GM12878 (cell line): ENCODE measurements at regions not wholly inside any gene's neighbourhood (a gene's known extent, or its start where the extent isn't known, plus 50 kb on each side); places are given as distances from the start of the nearest gene placed in this dataset.

Experiments used
- ATAC-seq: fragments of 200-7000 bp; cut with Tn5 transposase; 3 replicates; pipeline ENCODE4 v1.9.1; 2020; ENCODE audit warnings: mild to moderate bottlenecking, moderate library complexity
- BruUV-seq: library from RNA; stranded (reverse); fragments of 400-500 nt; replicated peaks from 2 replicates; lab custom pipeline; 2021; lab: Mats Ljungman, UMichigan
- CTCF ChIA-PET: fragments of 300-600 bp; sonication (Branson Sonifier 250); formaldehyde crosslinking; extraction: SDS; loops from one replicate; lab custom pipeline; 2021; ENCODE audit warnings: inconsistent platforms; lab: Yijun Ruan, JAX
- POLR2A ChIA-PET: fragments of 350-600 bp; formaldehyde crosslinking; extraction: SDS; loops from one replicate; lab custom pipeline; 2021; ENCODE audit warnings: inconsistent platforms; lab: Charles Lee
- RAD21 ChIA-PET: fragments of 300-600 bp; sonication (Branson Sonifier 250); formaldehyde crosslinking; loops from one replicate; lab custom pipeline; 2023; ENCODE audit warnings: antibody characterized with exemption; ENCODE audit not compliant: unreplicated experiment; lab: Charles Lee
- SMC1A ChIA-PET: fragments of 300-600 bp; sonication (Branson Sonifier 250); formaldehyde crosslinking; loops from one replicate; lab custom pipeline; 2023; ENCODE audit not compliant: unreplicated experiment, uncharacterized antibody; lab: Charles Lee
- DNase-seq: peaks from one replicate; pipeline ENCODE4 v3.0.0-alpha.2; 2011; ENCODE audit warnings: low read depth, low spot score
- FAIRE-seq: peaks from 3 replicates; lab custom pipeline; 2011; peaks lifted over from hg19 to GRCh38; lab: Jason Lieb, UNC
- H2AFZ ChIP-seq: 2 replicates; pipeline ENCODE4 v1.6.0; 2011; ENCODE audit warnings: low read depth, low read length, control low read depth; ENCODE audit not compliant: control insufficient read depth
- H3K27ac ChIP-seq: 2 replicates; pipeline ENCODE4 v1.5.1; 2011; ENCODE audit warnings: control low read depth; ENCODE audit not compliant: control insufficient read depth, insufficient read depth
- H3K27me3 ChIP-seq, 2 experiments: replicated peaks in 1 of 2; 2 replicates each; pipeline versions ENCODE4 v1.6.0 to v1.6.1; 2011; ENCODE audit warnings: low read length in 1 of 2; ENCODE audit not compliant: control insufficient read depth in 2 of 2, insufficient read depth in 2 of 2
- H3K36me3 ChIP-seq, 2 experiments: 2 replicates each; pipeline ENCODE4 v1.5.1; 2011; ENCODE audit warnings: low read length in 1 of 2; ENCODE audit not compliant: control insufficient read depth in 2 of 2, insufficient read depth in 2 of 2
- H3K4me1 ChIP-seq: 2 replicates; pipeline ENCODE4 v1.6.1; 2011; ENCODE audit warnings: mild to moderate bottlenecking, low read length, moderate library complexity, mixed read lengths; ENCODE audit not compliant: control insufficient read depth, insufficient read depth
- H3K4me2 ChIP-seq: 2 replicates; pipeline ENCODE4 v1.6.0; 2011; ENCODE audit warnings: control low read depth; ENCODE audit not compliant: control insufficient read depth, insufficient read depth
- H3K4me3 ChIP-seq: fragments of 200-600 bp; sonication (generic); 2 replicates; pipeline ENCODE4 v1.5.1; 2016
- H3K79me2 ChIP-seq: 2 replicates; pipeline ENCODE4 v1.6.0; 2011; ENCODE audit warnings: low read length; ENCODE audit not compliant: control insufficient read depth, insufficient read depth
- H3K9ac ChIP-seq: 2 replicates; pipeline ENCODE4 v1.8.0; 2011; ENCODE audit warnings: low read length, control low read depth, mixed read lengths; ENCODE audit not compliant: control insufficient read depth, insufficient read depth
- H3K9me3 ChIP-seq: replicated peaks from 3 replicates; pipeline ENCODE4 v1.5.1; 2011; ENCODE audit warnings: mild to moderate bottlenecking, low read length; ENCODE audit not compliant: control insufficient read depth, insufficient read depth
- H4K20me1 ChIP-seq: 2 replicates; pipeline ENCODE4 v1.6.0; 2011; ENCODE audit not compliant: control insufficient read depth, insufficient read depth
- CHD2 ChIP-seq: IDR thresholded peaks from 2 replicates; pipeline ENCODE4 v1.6.1; 2011; ENCODE audit warnings: low read depth, low read length, improper control_type of control experiment, borderline replicate concordance
- CREM ChIP-seq: IDR thresholded peaks from 2 replicates; pipeline ENCODE4 v1.6.1; 2014; ENCODE audit warnings: antibody characterized with exemption, low read depth
- HSF1 ChIP-seq: fragments of 150-350 bp; IDR thresholded peaks from 2 replicates; pipeline ENCODE4 v1.6.1; 2014; ENCODE audit warnings: mild to moderate bottlenecking, low read depth, low read length
- JUND ChIP-seq: IDR thresholded peaks from 2 replicates; pipeline ENCODE4 v1.6.1; 2012; ENCODE audit warnings: low read depth, mild to moderate bottlenecking, low read length, improper control_type of control experiment, moderate library complexity
- NBN ChIP-seq: fragments of 450-650 bp; IDR thresholded peaks from 2 replicates; pipeline ENCODE4 v1.6.1; 2016
- NFYB ChIP-seq: IDR thresholded peaks from 2 replicates; pipeline ENCODE4 v1.6.1; 2011; ENCODE audit warnings: low read depth, mild to moderate bottlenecking, low read length, improper control_type of control experiment, moderate library complexity; ENCODE audit not compliant: insufficient read depth
- PKNOX1 ChIP-seq: fragments of 450-650 bp; IDR thresholded peaks from 2 replicates; pipeline ENCODE4 v1.6.1; 2016; ENCODE audit warnings: mild to moderate bottlenecking
- POLR2AphosphoS2 ChIP-seq: IDR thresholded peaks from 2 replicates; pipeline ENCODE4 v1.6.1; 2011; ENCODE audit warnings: low read depth, mild to moderate bottlenecking, low read length, improper control_type of control experiment, moderate library complexity
- RCOR1 ChIP-seq: conservative IDR thresholded peaks from 2 replicates; pipeline ENCODE4 v1.6.1; 2012; ENCODE audit warnings: low read depth, low read length, improper control_type of control experiment
- RELB ChIP-seq: fragments of 450-650 bp; IDR thresholded peaks from 2 replicates; pipeline ENCODE4 v1.6.1; 2017; ENCODE audit warnings: low read depth, mild to moderate bottlenecking, moderate library complexity
- REST ChIP-seq: IDR thresholded peaks from 2 replicates; pipeline ENCODE4 v1.6.1; 2012; ENCODE audit warnings: mild to moderate bottlenecking, low read depth, low read length
- SMAD1 ChIP-seq: fragments of 450-650 bp; IDR thresholded peaks from 2 replicates; pipeline ENCODE4 v1.6.1; 2018; ENCODE audit warnings: mild to moderate bottlenecking, low read depth; ENCODE audit not compliant: partially characterized antibody
- STAT3 ChIP-seq: IDR thresholded peaks from 2 replicates; pipeline ENCODE4 v1.6.1; 2011; ENCODE audit warnings: low read depth, low read length, improper control_type of control experiment
- TCF3 ChIP-seq: IDR thresholded peaks from 2 replicates; pipeline ENCODE4 v1.6.1; 2012; ENCODE audit warnings: low read depth, mild to moderate bottlenecking, low read length, borderline replicate concordance; ENCODE audit not compliant: insufficient read depth
- YBX1 ChIP-seq: fragments of 450-650 bp; IDR thresholded peaks from 2 replicates; pipeline ENCODE4 v1.6.1; 2016; ENCODE audit warnings: antibody characterized with exemption
- WGBS: methylation state at CpG from one replicate; pipeline ENCODE4 v1.1.6; 2016; ENCODE audit warnings: low lambda C conversion rate; ENCODE audit not compliant: insufficient replicate concordance, insufficient coverage; ENCODE audit errors: missing lambda C conversion rate; 5-methylcytosine and 5-hydroxymethylcytosine counted together
- in situ Hi-C: fragments of 300-500 bp; cut with MboI; formaldehyde crosslinking; loops from 9 replicates; pipeline ENCODE4 v1.14.3; 2018; ENCODE audit warnings: mixed read lengths
- intact Hi-C: fragments of 100-400 bp; cut with micrococcal nuclease; formaldehyde crosslinking; loops from one replicate; pipeline ENCODE4 v1.14.2; 2022; ENCODE audit not compliant: unreplicated experiment

- in situ Hi-C loops (no loop called here), intact Hi-C loops (no loop called here)
- H4K20me1 ChIP-seq, result no peaks in the 10 kb centered on the region
- no peaks in the 10 kb centered on the region for H3K79me2 ChIP-seq
- no peaks in the 10 kb centered on the region for H3K36me3 ChIP-seq
- BruUV-seq, result no TSS peak
- RAD21 ChIA-PET, result interaction anchor here (1.4 kb wide), 1 partner anchor 48 kb away, joined by 3 read pairs; no protein-coding TSS in a partner anchor
- H3K9ac ChIP-seq, result no peak overlapping the region
- ATAC-seq (no peak), FAIRE-seq (no peak), DNase-seq (no peak)
- CTCF ChIA-PET, result interaction anchor here (1.0 to 1.4 kb wide), 3 partner anchors 14 to 48 kb away, joined by 3 to 6 read pairs (median 4); no protein-coding TSS in a partner anchor
- 16% methylated on average over 2 of the region's 2 CpGs for WGBS
- H3K4me1 ChIP-seq, result no peaks in the 10 kb centered on the region
- TF ChIP-seq CREM (no peak), POLR2AphosphoS2 (no peak), YBX1 (no peak), TCF3 (no peak), PKNOX1 (no peak), JUND (no peak), REST (no peak), RCOR1 (no peak), STAT3 (no peak), HSF1 (no peak), NFYB (no peak), RELB (no peak), NBN (no peak), CHD2 (no peak), SMAD1 (no peak)
- POLR2A ChIA-PET, result no interaction called here
- H3K27ac ChIP-seq, result no peak overlapping the region
- no peak overlapping the region for H3K4me2 ChIP-seq
- no peaks in the 10 kb centered on the region for H3K9me3 ChIP-seq
- H3K27me3 ChIP-seq, result no peaks in the 10 kb centered on the region
- SMC1A ChIA-PET, result no interaction called here
- no peak overlapping the region for H3K4me3 ChIP-seq
- no peak overlapping the region for H2AFZ ChIP-seq
These were observed 70.7 kb downstream of the RBM43 start for GRCh38 chr2:151191001-151191400.
